ENCODE measurements at regions not wholly inside any gene's neighbourhood (a gene's known extent, or its start where the extent isn't known, plus 50 kb on each side); places are given as distances from the start of the nearest gene placed in this dataset.

DNA sequence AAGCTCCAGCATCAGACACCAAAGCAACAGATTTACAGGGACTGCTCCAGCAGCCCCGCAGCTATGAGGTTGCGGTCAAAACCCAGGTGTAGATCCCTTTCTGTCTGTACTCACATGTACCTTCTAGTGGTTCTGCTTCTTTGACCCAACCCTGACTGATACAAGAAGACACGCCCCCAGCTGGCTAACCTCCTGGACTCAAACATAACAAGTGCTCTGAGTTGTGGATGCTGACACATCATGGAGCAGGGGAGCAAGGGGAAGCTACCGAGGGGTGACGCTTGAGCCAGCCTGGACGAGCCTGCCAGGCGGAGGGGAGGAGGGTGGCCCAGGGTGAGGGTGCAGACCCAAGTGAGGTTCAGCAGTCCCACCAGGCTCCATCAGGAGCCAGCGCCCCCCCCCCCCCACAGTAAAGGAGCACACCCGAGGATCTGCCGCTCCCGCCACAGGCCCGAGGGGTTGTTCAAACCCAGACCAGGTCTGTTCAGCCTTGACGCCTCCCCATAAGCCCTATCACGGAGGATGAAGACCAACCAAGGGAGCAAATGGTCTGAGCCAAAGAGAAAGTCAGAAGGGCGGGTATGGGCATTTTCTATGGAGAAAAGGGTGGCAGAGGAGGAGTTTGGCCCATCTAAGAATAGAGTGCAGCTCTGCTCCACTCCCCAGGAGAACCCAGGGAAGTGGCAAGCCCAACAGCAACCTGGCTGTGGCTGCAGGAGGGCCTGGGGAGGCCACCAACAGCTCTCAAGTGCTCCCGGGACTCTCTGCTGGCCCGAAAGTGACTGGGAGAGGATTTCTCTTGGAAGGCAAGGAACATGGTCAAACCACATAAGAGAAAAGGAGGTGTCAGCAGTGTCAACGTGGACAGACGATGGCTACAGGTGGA is 229.4 kb downstream of the BCL11B start:
- ATAC-seq (no peak), DNase-seq (ENCODE audit: low spot score) (no peak)
- H3K9me3 Mint-ChIP-seq: peaks cover 14% of the 10 kb centered on the region
- TF ChIP-seq ELF4 (CRISPR knock-in tag; IDR thresholded peaks at IDR 0.05; ENCODE audit: low read depth) (no peak), FOXP4 (CRISPR knock-in tag; IDR thresholded peaks at IDR 0.05) (no peak), ZBTB21 (CRISPR knock-in tag; IDR thresholded peaks at IDR 0.05; ENCODE audit: borderline replicate concordance) (no peak), CREB1 (CRISPR knock-in tag; IDR thresholded peaks at IDR 0.05) (no peak), ZNF281 (CRISPR knock-in tag; IDR thresholded peaks at IDR 0.05) (no peak), ZNF219 (CRISPR knock-in tag; IDR thresholded peaks at IDR 0.05; ENCODE audit: borderline replicate concordance) (no peak), CBFB (CRISPR knock-in tag; IDR thresholded peaks at IDR 0.05; ENCODE audit: low read depth) (no peak), SMAD4 (CRISPR knock-in tag; IDR thresholded peaks at IDR 0.05) (no peak)
- TF ChIP-seq, protein P1, sequence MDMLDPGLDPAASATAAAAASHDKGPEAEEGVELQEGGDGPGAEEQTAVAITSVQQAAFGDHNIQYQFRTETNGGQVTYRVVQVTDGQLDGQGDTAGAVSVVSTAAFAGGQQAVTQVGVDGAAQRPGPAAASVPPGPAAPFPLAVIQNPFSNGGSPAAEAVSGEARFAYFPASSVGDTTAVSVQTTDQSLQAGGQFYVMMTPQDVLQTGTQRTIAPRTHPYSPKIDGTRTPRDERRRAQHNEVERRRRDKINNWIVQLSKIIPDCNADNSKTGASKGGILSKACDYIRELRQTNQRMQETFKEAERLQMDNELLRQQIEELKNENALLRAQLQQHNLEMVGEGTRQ (CRISPR knock-in tag; IDR thresholded peaks at IDR 0.05): no peak
- TF ChIP-seq, protein P2, sequence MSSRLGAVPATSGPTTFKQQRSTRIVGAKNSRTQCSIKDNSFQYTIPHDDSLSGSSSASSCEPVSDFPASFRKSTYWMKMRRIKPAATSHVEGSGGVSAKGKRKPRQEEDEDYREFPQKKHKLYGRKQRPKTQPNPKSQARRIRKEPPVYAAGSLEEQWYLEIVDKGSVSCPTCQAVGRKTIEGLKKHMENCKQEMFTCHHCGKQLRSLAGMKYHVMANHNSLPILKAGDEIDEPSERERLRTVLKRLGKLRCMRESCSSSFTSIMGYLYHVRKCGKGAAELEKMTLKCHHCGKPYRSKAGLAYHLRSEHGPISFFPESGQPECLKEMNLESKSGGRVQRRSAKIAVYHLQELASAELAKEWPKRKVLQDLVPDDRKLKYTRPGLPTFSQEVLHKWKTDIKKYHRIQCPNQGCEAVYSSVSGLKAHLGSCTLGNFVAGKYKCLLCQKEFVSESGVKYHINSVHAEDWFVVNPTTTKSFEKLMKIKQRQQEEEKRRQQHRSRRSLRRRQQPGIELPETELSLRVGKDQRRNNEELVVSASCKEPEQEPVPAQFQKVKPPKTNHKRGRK (CRISPR knock-in tag; IDR thresholded peaks at IDR 0.05; ENCODE audit: borderline replicate concordance): no peak
- POLR2A ChIA-PET: no interaction called here
- H3K4me3 Mint-ChIP-seq: no peak overlapping the region
- peaks cover 3% of the 10 kb centered on the region; the same call in 1 of the 2 replicates for H3K36me3 Mint-ChIP-seq
- no peaks in the 10 kb centered on the region for H3K27me3 Mint-ChIP-seq (ENCODE audit: low read depth)
- CTCF ChIA-PET: interaction anchor here (0.7 to 1.4 kb wide), 2 partner anchors 23 to 223 kb away, joined by 3 to 5 read pairs; no protein-coding TSS in a partner anchor
- no peak overlapping the region for H3K27ac Mint-ChIP-seq
- H3K4me1 Mint-ChIP-seq: 0 out of 2 replicates have a peak, but pooled peaks cover 3% of the 10 kb centered on the region

DNA sequence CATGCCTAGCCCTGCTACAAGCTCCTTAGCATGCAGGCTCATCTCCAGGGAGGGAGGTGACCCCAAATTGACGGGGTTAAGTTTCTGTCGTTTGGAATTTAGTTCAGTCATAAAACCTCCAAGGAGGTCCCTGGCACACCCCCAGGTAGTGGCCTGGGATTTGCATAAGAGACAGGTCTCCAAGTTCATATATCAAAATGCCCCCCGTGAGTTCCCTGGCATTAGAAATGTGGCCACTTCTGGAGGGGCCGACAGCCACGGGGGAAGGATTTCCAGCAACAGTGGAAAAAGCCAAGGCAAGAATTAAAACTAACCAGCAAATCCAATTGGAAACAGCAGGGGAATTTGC is 228.8 kb downstream of the BCL11B start:
- Mint-ChIP-seq H3K9me3 (peaks cover 14% of the 10 kb centered on the region), H3K4me1 (0 out of 2 replicates have a peak, but pooled peaks cover 6% of the 10 kb centered on the region), H3K36me3 (peaks cover 3% of the 10 kb centered on the region; the same call in 1 of the 2 replicates), H3K27me3 (ENCODE audit: low read depth) (no peaks in the 10 kb centered on the region), H3K27ac (no peak overlapping the region), H3K4me3 (no peak overlapping the region)
- no peak for ATAC-seq
- DNase-seq (ENCODE audit: low spot score): no peak
- POLR2A ChIA-PET: no interaction called here
- CTCF ChIA-PET: interaction anchor here (0.7 to 1.1 kb wide), 2 partner anchors 7 to 346 kb away, joined by 3 to 4 read pairs; no protein-coding TSS in a partner anchor
- TF ChIP-seq ARID4B (CRISPR knock-in tag; IDR thresholded peaks at IDR 0.05; ENCODE audit: borderline replicate concordance): no peak
- no peak for TF ChIP-seq E2F1 (CRISPR knock-in tag; IDR thresholded peaks at IDR 0.05)
- TF ChIP-seq MXD4 (CRISPR knock-in tag; IDR thresholded peaks at IDR 0.05; ENCODE audit: borderline replicate concordance): no peak
- no peak for TF ChIP-seq ZNF232 (CRISPR knock-in tag; IDR thresholded peaks at IDR 0.05)
- no peak for TF ChIP-seq ZNF121 (CRISPR knock-in tag; IDR thresholded peaks at IDR 0.05)
- no peak for TF ChIP-seq GABPB1 (CRISPR knock-in tag; IDR thresholded peaks at IDR 0.05)
- no peak for TF ChIP-seq HMGA2 (CRISPR knock-in tag; IDR thresholded peaks at IDR 0.05)
- no peak for TF ChIP-seq USF1 (CRISPR knock-in tag; IDR thresholded peaks at IDR 0.05)

Measured in WTC11 (cell line).